ENCODE measurements at regions not wholly inside any gene's neighbourhood (a gene's known extent, or its start where the extent isn't known, plus 50 kb on each side); places are given as distances from the start of the nearest gene placed in this dataset.

GRCh38 chr4:1493540-1494287 lies 87.5 kb upstream of the NKX1-1 start:
- TF ChIP-seq CTCF (IDR thresholded peaks at IDR 0.05) (no peak), POLR2A (IDR thresholded peaks at IDR 0.05) (no peak)
